GM18870 (cell line): ENCODE measurements at regions not wholly inside any gene's neighbourhood (a gene's known extent, or its start where the extent isn't known, plus 50 kb on each side); places are given as distances from the start of the nearest gene placed in this dataset.

Source experiments
- ATAC-seq: cut with Tn5 transposase; IDR thresholded peaks from one replicate; pipeline ENCODE4 v1.9.1; 2021; ENCODE audit warnings: moderate library complexity; ENCODE audit not compliant: unreplicated experiment

GRCh38 chr3:124519591-124520194 is 210.6 kb upstream of the UMPS start:
- ATAC-seq, result no peak

- ATAC-seq, result no peak
These were observed 209.3 kb upstream of the UMPS start for GRCh38 chr3:124520970-124521369.

- ATAC-seq, result no peak
These were observed 208.1 kb upstream of the UMPS start for GRCh38 chr3:124522082-124522625.

GRCh38 chr3:124526601-124527000 is 203.7 kb upstream of the UMPS start:
- ATAC-seq, result no peak

- ATAC-seq, result no peak
These were observed 200.3 kb upstream of the UMPS start for GRCh38 chr3:124529826-124530571.

GRCh38 chr3:124530916-124531315 is 199.3 kb upstream of the UMPS start:
- no peak for ATAC-seq

- no peak for ATAC-seq
These were observed 198.2 kb upstream of the UMPS start for GRCh38 chr3:124532071-124532470.

GRCh38 chr3:124535306-124535705 is 194.9 kb upstream of the UMPS start:
- ATAC-seq, result no peak

GRCh38 chr3:124540550-124541211 is 189.6 kb upstream of the UMPS start:
- ATAC-seq, result no peak

GRCh38 chr3:124542214-124542869 is 187.9 kb upstream of the UMPS start:
- ATAC-seq, result no peak

- no peak for ATAC-seq
These were observed 184.4 kb upstream of the UMPS start for GRCh38 chr3:124545891-124546290.

- no peak for ATAC-seq
These were observed 178.0 kb upstream of the UMPS start for GRCh38 chr3:124552224-124552623.

- no peak for ATAC-seq
These were observed 177.1 kb upstream of the UMPS start for GRCh38 chr3:124553178-124553577.

- ATAC-seq, result no peak
These were observed 173.6 kb upstream of the UMPS start for GRCh38 chr3:124556636-124557035.

GRCh38 chr3:124557433-124558232 is 172.6 kb upstream of the UMPS start:
- no peak for ATAC-seq

- ATAC-seq, result no peak
These were observed 171.0 kb upstream of the UMPS start for GRCh38 chr3:124558991-124559845.

- no peak for ATAC-seq
These were observed 170.2 kb upstream of the UMPS start for GRCh38 chr3:124559846-124560574.

- no peak for ATAC-seq
These were observed 169.5 kb upstream of the UMPS start for GRCh38 chr3:124560666-124561215.

GRCh38 chr3:124562769-124563168 is 167.5 kb upstream of the UMPS start:
- ATAC-seq, result no peak
